SK-N-SH treated with all-trans-retinoic acid at 6 μM for 48 hours (cell line): ENCODE measurements at regions not wholly inside any gene's neighbourhood (a gene's known extent, or its start where the extent isn't known, plus 50 kb on each side); places are given as distances from the start of the nearest gene placed in this dataset.

Source experiments
- ATAC-seq: fragments of 200-7000 bp; cut with Tn5 transposase; 3 replicates; pipeline ENCODE4 v1.9.1; 2020; ENCODE audit warnings: mild to moderate bottlenecking, moderate library complexity
- ARNTL ChIP-seq: fragments of 450-650 bp; formaldehyde crosslinking; IDR thresholded peaks from 2 replicates; pipeline ENCODE4 v1.5.0; 2020; ENCODE audit warnings: low read depth, mild to moderate bottlenecking, moderate library complexity, borderline replicate concordance
- BACH2 ChIP-seq: fragments of 250-450 bp; sonication (Bioruptor Pico); IDR thresholded peaks from 2 replicates; pipeline ENCODE4 v1.9.0; 2021; ENCODE audit warnings: mild to moderate bottlenecking, borderline replicate concordance
- CSDC2 ChIP-seq: fragments of 250-450 bp; sonication (Bioruptor Pico); IDR thresholded peaks from 2 replicates; pipeline ENCODE4 v1.5.0; 2020; ENCODE audit warnings: mild to moderate bottlenecking, moderate library complexity
- ESRRG ChIP-seq: fragments of 250-450 bp; sonication (Bioruptor Pico); IDR thresholded peaks from 2 replicates; pipeline ENCODE4 v1.6.1; 2021; ENCODE audit warnings: mild to moderate bottlenecking
- GLIS3 ChIP-seq: fragments of 250-450 bp; sonication (Bioruptor Pico); IDR thresholded peaks from 2 replicates; pipeline ENCODE4 v1.5.0; 2020; ENCODE audit warnings: mild to moderate bottlenecking, moderate library complexity
- ISL1 ChIP-seq: fragments of 250-450 bp; sonication (Bioruptor Pico); IDR thresholded peaks from 2 replicates; pipeline ENCODE4 v2.1.2; 2022; ENCODE audit warnings: mild to moderate bottlenecking, moderate library complexity
- OSR1 ChIP-seq: fragments of 250-450 bp; sonication (Bioruptor Pico); IDR thresholded peaks from 2 replicates; pipeline ENCODE4 v1.8.0; 2022; ENCODE audit warnings: moderate library complexity, mild to moderate bottlenecking, inconsistent platforms
- PATZ1 ChIP-seq: fragments of 250-450 bp; sonication (Bioruptor Pico); IDR thresholded peaks from 2 replicates; pipeline ENCODE4 v1.8.0; 2020; ENCODE audit warnings: mild to moderate bottlenecking, moderate library complexity, borderline replicate concordance
- POU6F1 ChIP-seq: fragments of 250-450 bp; sonication (Bioruptor Pico); IDR thresholded peaks from 2 replicates; pipeline ENCODE4 v1.8.0; 2021; ENCODE audit warnings: low read depth, mild to moderate bottlenecking, moderate library complexity, borderline replicate concordance
- PPARA ChIP-seq: fragments of 250-450 bp; sonication (Bioruptor Pico); IDR thresholded peaks from 2 replicates; pipeline ENCODE4 v1.5.0; 2020; ENCODE audit warnings: mild to moderate bottlenecking, borderline replicate concordance
- SNAI2 ChIP-seq: fragments of 250-450 bp; sonication (Bioruptor Pico); IDR thresholded peaks from 2 replicates; pipeline ENCODE4 v1.5.0; 2020; ENCODE audit warnings: mild to moderate bottlenecking, moderate library complexity
- TCF4 ChIP-seq: fragments of 250-450 bp; sonication (Bioruptor Pico); IDR thresholded peaks from 2 replicates; pipeline ENCODE4 v1.8.0; 2021; ENCODE audit warnings: mild to moderate bottlenecking, moderate library complexity, borderline replicate concordance
- TOX ChIP-seq: fragments of 250-450 bp; sonication (Bioruptor Pico); IDR thresholded peaks from 2 replicates; pipeline ENCODE4 v1.8.0; 2021; ENCODE audit warnings: mild to moderate bottlenecking, moderate library complexity, borderline replicate concordance
- ZC3H10 ChIP-seq: fragments of 250-450 bp; sonication (Bioruptor Pico); IDR thresholded peaks from 2 replicates; pipeline ENCODE4 v1.5.1; 2021; ENCODE audit warnings: mild to moderate bottlenecking, moderate library complexity
- ZFP3 ChIP-seq: fragments of 250-450 bp; sonication (Bioruptor Pico); IDR thresholded peaks from 2 replicates; pipeline ENCODE4 v1.5.0; 2020; ENCODE audit warnings: mild to moderate bottlenecking, moderate library complexity
- ZFP30 ChIP-seq: fragments of 450-650 bp; formaldehyde crosslinking; IDR thresholded peaks from 2 replicates; pipeline ENCODE4 v1.5.0; 2022; ENCODE audit warnings: mild to moderate bottlenecking, moderate library complexity
- ZNF565 ChIP-seq: fragments of 450-650 bp; formaldehyde crosslinking; conservative IDR thresholded peaks from 2 replicates; pipeline ENCODE4 v1.5.0; 2020; ENCODE audit warnings: low read depth, mild to moderate bottlenecking, moderate library complexity
- ZNF70 ChIP-seq: fragments of 450-650 bp; formaldehyde crosslinking; IDR thresholded peaks from 2 replicates; pipeline ENCODE4 v1.5.0; 2020; ENCODE audit warnings: mild to moderate bottlenecking, moderate library complexity
- ZNF8 ChIP-seq: fragments of 450-650 bp; formaldehyde crosslinking; IDR thresholded peaks from 2 replicates; pipeline ENCODE4 v1.5.0; 2020; ENCODE audit warnings: mild to moderate bottlenecking, moderate library complexity
- TF ChIP-seq, protein P1 (sequence below): fragments of 250-450 bp; sonication (Bioruptor Pico); IDR thresholded peaks from 2 replicates; pipeline ENCODE4 v1.5.1; 2020; ENCODE audit warnings: low read depth, mild to moderate bottlenecking, moderate library complexity
- TF ChIP-seq, protein P2 (sequence below): fragments of 250-450 bp; sonication (Bioruptor Pico); IDR thresholded peaks from 2 replicates; pipeline ENCODE4 v1.5.0; 2020; ENCODE audit warnings: mild to moderate bottlenecking, moderate library complexity

- no peak for TF ChIP-seq ZFP3 (CRISPR knock-in tag)
- TF ChIP-seq GLIS3 = no peak
- TF ChIP-seq, all 23 proteins: peak for 0
- no peak for ATAC-seq
Observed at GRCh38 chr10:60454336-60454735, 64.7 kb upstream of the ANK3 start.

GRCh38 chr10:60453036-60453435, 63.4 kb upstream of the ANK3 start:
- TF ChIP-seq TCF4 (CRISPR knock-in tag) = no peak
- TF ChIP-seq ZNF8 (CRISPR knock-in tag) = no peak
- TF ChIP-seq PATZ1 = no peak
- TF ChIP-seq ZNF70 (CRISPR knock-in tag) = no peak
- TF ChIP-seq ZFP30 (CRISPR knock-in tag) = no peak
- no peak for TF ChIP-seq ZC3H10 (CRISPR knock-in tag)
- ATAC-seq = no peak

DNA sequence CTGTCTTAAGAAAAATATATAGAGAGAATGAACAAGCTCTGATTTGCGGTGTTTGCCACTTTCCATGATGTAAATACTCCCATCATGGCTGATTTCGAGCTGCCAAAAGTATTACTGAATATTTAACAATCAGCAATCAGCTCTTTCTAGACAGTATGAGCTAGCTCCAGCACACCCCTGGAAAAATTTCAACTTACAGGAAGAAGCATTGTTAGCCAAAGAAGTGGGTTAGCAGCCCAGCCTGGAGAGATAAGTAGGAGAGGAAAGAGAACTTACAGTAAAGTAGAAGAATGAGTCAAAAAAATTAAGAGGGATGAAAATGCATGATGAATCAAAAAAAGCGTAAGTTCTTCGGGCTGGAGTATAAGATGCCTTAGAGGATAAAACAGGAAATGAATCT, 60.6 kb upstream of the ANK3 start:
- ATAC-seq = no peak

DNA sequence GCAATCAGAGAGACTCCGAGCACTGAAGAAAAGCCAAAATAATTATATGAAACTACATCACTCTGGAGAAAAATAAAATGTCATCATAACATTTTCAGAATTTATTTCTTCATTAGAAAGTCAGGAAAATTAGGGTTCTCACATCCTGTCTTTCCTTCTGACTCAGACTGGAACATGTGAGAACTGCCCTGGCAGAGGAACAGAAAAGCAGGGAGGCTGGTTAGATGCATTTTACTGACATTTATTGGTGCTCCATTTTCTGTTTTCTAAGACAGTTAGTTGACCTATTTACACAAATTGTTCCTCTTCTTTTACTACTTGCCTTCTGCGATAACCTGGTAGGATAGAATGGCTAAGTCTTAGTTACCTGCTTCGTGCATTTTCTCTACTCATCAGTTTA, 58.6 kb upstream of the ANK3 start:
- TF ChIP-seq ZNF8 (CRISPR knock-in tag) = no peak
- TF ChIP-seq BACH2 (CRISPR knock-in tag) = no peak
- TF ChIP-seq ZFP30 (CRISPR knock-in tag) = no peak
- no peak for TF ChIP-seq ISL1 (CRISPR knock-in tag)
- no peak for TF ChIP-seq CSDC2 (CRISPR knock-in tag)
- TF ChIP-seq GLIS3 = no peak
- no peak for TF ChIP-seq POU6F1 (CRISPR knock-in tag)
- TF ChIP-seq TOX = no peak
- no peak for TF ChIP-seq ZNF565 (CRISPR knock-in tag)
- TF ChIP-seq ZFP3 (CRISPR knock-in tag) = no peak
- TF ChIP-seq ARNTL (CRISPR knock-in tag) = no peak
- ATAC-seq = no peak

More for the DNA sequence above, 60.6 kb upstream of the ANK3 start:
- TF ChIP-seq ZFP30 (CRISPR knock-in tag) (no peak), ISL1 (CRISPR knock-in tag) (no peak), TOX (no peak)

- TF ChIP-seq PPARA (no peak), SNAI2 (CRISPR knock-in tag) (no peak), TOX (no peak), ZNF565 (CRISPR knock-in tag) (no peak), OSR1 (CRISPR knock-in tag) (no peak), CSDC2 (CRISPR knock-in tag) (no peak), ESRRG (no peak), ZNF70 (CRISPR knock-in tag) (no peak), GLIS3 (no peak), PATZ1 (no peak), POU6F1 (CRISPR knock-in tag) (no peak), ZFP3 (CRISPR knock-in tag) (no peak)
- TF ChIP-seq, protein P1, sequence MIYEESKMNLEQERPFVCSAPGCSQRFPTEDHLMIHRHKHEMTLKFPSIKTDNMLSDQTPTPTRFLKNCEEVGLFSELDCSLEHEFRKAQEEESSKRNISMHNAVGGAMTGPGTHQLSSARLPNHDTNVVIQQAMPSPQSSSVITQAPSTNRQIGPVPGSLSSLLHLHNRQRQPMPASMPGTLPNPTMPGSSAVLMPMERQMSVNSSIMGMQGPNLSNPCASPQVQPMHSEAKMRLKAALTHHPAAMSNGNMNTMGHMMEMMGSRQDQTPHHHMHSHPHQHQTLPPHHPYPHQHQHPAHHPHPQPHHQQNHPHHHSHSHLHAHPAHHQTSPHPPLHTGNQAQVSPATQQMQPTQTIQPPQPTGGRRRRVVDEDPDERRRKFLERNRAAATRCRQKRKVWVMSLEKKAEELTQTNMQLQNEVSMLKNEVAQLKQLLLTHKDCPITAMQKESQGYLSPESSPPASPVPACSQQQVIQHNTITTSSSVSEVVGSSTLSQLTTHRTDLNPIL (CRISPR knock-in tag) = no peak
- TF ChIP-seq, protein P2, sequence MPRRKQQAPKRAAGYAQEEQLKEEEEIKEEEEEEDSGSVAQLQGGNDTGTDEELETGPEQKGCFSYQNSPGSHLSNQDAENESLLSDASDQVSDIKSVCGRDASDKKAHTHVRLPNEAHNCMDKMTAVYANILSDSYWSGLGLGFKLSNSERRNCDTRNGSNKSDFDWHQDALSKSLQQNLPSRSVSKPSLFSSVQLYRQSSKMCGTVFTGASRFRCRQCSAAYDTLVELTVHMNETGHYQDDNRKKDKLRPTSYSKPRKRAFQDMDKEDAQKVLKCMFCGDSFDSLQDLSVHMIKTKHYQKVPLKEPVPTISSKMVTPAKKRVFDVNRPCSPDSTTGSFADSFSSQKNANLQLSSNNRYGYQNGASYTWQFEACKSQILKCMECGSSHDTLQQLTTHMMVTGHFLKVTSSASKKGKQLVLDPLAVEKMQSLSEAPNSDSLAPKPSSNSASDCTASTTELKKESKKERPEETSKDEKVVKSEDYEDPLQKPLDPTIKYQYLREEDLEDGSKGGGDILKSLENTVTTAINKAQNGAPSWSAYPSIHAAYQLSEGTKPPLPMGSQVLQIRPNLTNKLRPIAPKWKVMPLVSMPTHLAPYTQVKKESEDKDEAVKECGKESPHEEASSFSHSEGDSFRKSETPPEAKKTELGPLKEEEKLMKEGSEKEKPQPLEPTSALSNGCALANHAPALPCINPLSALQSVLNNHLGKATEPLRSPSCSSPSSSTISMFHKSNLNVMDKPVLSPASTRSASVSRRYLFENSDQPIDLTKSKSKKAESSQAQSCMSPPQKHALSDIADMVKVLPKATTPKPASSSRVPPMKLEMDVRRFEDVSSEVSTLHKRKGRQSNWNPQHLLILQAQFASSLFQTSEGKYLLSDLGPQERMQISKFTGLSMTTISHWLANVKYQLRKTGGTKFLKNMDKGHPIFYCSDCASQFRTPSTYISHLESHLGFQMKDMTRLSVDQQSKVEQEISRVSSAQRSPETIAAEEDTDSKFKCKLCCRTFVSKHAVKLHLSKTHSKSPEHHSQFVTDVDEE = no peak
- peak; percentile 57 for ATAC-seq
Observed at GRCh38 chr10:60446851-60447250, 57.2 kb upstream of the ANK3 start.
